Mesodermal cell (in vitro differentiated cells): ENCODE measurements at regions not wholly inside any gene's neighbourhood (a gene's known extent, or its start where the extent isn't known, plus 50 kb on each side); places are given as distances from the start of the nearest gene placed in this dataset.
A peak's percentile ranks its signal among the peaks of the same experiment; 100 is the strongest.
"Not testable (repeated sequence)": the region's sequence is repeated elsewhere in the genome, so short reads cannot be mapped to it uniquely, and the experiment has no call there.

Experiments used
- H3K27ac ChIP-seq: 2 replicates; pipeline ENCODE4 v1.7.0; 2013; ENCODE audit warnings: mild to moderate bottlenecking, low read depth, low read length, moderate library complexity; ENCODE audit not compliant: severe bottlenecking
- H3K36me3 ChIP-seq: 2 replicates; pipeline ENCODE4 v1.7.1; 2013; ENCODE audit warnings: mild to moderate bottlenecking, low read length, moderate library complexity; ENCODE audit not compliant: control insufficient read depth, insufficient read depth
- H3K4me1 ChIP-seq: one replicate; pipeline ENCODE4 v1.7.1; 2013; ENCODE audit warnings: mild to moderate bottlenecking, low read length; ENCODE audit not compliant: insufficient read depth, control insufficient read depth, poor library complexity, severe bottlenecking
- H3K4me3 ChIP-seq: 2 replicates; pipeline ENCODE4 v1.7.0; 2013; ENCODE audit warnings: low read length, control low read depth, mild to moderate bottlenecking; ENCODE audit not compliant: insufficient read depth, poor library complexity, severe bottlenecking; ENCODE audit errors: extremely low read depth
- H3K9me3 ChIP-seq: 2 replicates; pipeline ENCODE4 v1.7.1; 2013; ENCODE audit warnings: mild to moderate bottlenecking, low read length, moderate library complexity; ENCODE audit not compliant: control insufficient read depth
- WGBS, 2 experiments: methylation state at CpG; one replicate each; pipeline ENCODE4 v1.1.5; 2013; ENCODE audit warnings: missing lambda C conversion rate in 2 of 2; ENCODE audit not compliant: insufficient coverage in 2 of 2; 5-methylcytosine and 5-hydroxymethylcytosine counted together

GRCh38 chr6:28785962-28786679 is 137.7 kb downstream of the TRIM27 start:
- Histone ChIP-seq H3K4me3 (no peak overlapping the region), H3K36me3 (no peaks in the 10 kb centered on the region), H3K4me1 (no peaks in the 10 kb centered on the region), H3K27ac (no peak overlapping the region), H3K9me3 (no peaks in the 10 kb centered on the region)
- 66 to 70% methylated on average over 27 of the region's 30 CpGs for WGBS, 2 experiments

- Histone ChIP-seq H3K27ac (no peak overlapping the region), H3K36me3 (no peaks in the 10 kb centered on the region), H3K4me1 (no peaks in the 10 kb centered on the region), H3K4me3 (peak overlapping the region; percentile 61), H3K9me3 (no peaks in the 10 kb centered on the region)
- WGBS, 2 experiments = 0 to 3% methylated on average over 10 of the region's 20 CpGs
Observed at GRCh38 chr6:28789553-28790083, 134.2 kb downstream of the TRIM27 start.

- Histone ChIP-seq H3K36me3 (no peaks in the 10 kb centered on the region), H3K4me3 (no peak overlapping the region), H3K4me1 (peaks cover 5% of the 10 kb centered on the region), H3K9me3 (no peaks in the 10 kb centered on the region), H3K27ac (no peak overlapping the region)
- 61 to 82% methylated on average over 4 of the region's 6 CpGs for WGBS, 2 experiments
Observed at GRCh38 chr6:28791002-28791383, 132.8 kb downstream of the TRIM27 start.

GRCh38 chr6:28794175-28795002 is 129.4 kb downstream of the TRIM27 start:
- Histone ChIP-seq H3K4me1 (peaks cover 5% of the 10 kb centered on the region), H3K4me3 (peak overlapping the region; percentile 34), H3K36me3 (no peaks in the 10 kb centered on the region), H3K9me3 (no peaks in the 10 kb centered on the region), H3K27ac (peak overlapping the region; percentile 10)
- WGBS, 2 experiments = 0 to 1% methylated on average over 24 to 29 of the region's 35 CpGs

GRCh38 chr6:28800647-28801046 is 123.1 kb downstream of the TRIM27 start:
- 80 to 95% methylated on average over 1 to 3 of the region's 4 CpGs for WGBS, 2 experiments
- H3K4me3 ChIP-seq, H3K27ac ChIP-seq, H3K36me3 ChIP-seq, H3K9me3 ChIP-seq, H3K4me1 ChIP-seq: not testable (repeated sequence)

- WGBS, 2 experiments = 51 to 62% methylated on average over 12 to 13 of the region's 25 CpGs
Observed at GRCh38 chr6:28802417-28803336, 121.1 kb downstream of the TRIM27 start.

GRCh38 chr6:28803337-28803709 is 120.5 kb downstream of the TRIM27 start:
- Histone ChIP-seq H3K4me3 (peak overlapping the region; percentile 16), H3K9me3 (no peaks in the 10 kb centered on the region)
- 6% methylated on average over 5 to 8 of the region's 8 CpGs for WGBS, 2 experiments

More at GRCh38 chr6:28802417-28803336, 121.1 kb downstream of the TRIM27 start:
- H3K36me3 ChIP-seq = no peaks in the 10 kb centered on the region
- no peaks in the 10 kb centered on the region for H3K4me1 ChIP-seq
- H3K27ac ChIP-seq = no peak overlapping the region
- H3K4me3 ChIP-seq = peak overlapping the region; percentile 16
- no peaks in the 10 kb centered on the region for H3K9me3 ChIP-seq

GRCh38 chr6:28807682-28808280 is 116.0 kb downstream of the TRIM27 start:
- H3K27ac ChIP-seq = no peak overlapping the region
- peak overlapping the region; percentile 48 for H3K4me3 ChIP-seq
- 0 to 4% methylated on average over 7 to 10 of the region's 12 CpGs for WGBS, 2 experiments
- H3K9me3 ChIP-seq = no peaks in the 10 kb centered on the region
- H3K4me1 ChIP-seq = no peaks in the 10 kb centered on the region
- H3K36me3 ChIP-seq = no peaks in the 10 kb centered on the region

More at GRCh38 chr6:28803337-28803709, 120.5 kb downstream of the TRIM27 start:
- Histone ChIP-seq H3K36me3 (no peaks in the 10 kb centered on the region), H3K27ac (no peak overlapping the region), H3K4me1 (no peaks in the 10 kb centered on the region)

- Histone ChIP-seq H3K4me3 (peak overlapping the region; percentile 48), H3K9me3 (no peaks in the 10 kb centered on the region), H3K27ac (no peak overlapping the region), H3K4me1 (no peaks in the 10 kb centered on the region), H3K36me3 (no peaks in the 10 kb centered on the region)
- 22% methylated on average over 10 to 12 of the region's 13 CpGs for WGBS, 2 experiments
Observed at GRCh38 chr6:28808383-28808782, 115.4 kb downstream of the TRIM27 start.
